ENCODE measurements at regions not wholly inside any gene's neighbourhood (a gene's known extent, or its start where the extent isn't known, plus 50 kb on each side); places are given as distances from the start of the nearest gene placed in this dataset. TPM values are rescaled to one million over a fixed set of nuclear protein-coding genes. Genes with fewer than 3 reads are reported as not detected.

DNA sequence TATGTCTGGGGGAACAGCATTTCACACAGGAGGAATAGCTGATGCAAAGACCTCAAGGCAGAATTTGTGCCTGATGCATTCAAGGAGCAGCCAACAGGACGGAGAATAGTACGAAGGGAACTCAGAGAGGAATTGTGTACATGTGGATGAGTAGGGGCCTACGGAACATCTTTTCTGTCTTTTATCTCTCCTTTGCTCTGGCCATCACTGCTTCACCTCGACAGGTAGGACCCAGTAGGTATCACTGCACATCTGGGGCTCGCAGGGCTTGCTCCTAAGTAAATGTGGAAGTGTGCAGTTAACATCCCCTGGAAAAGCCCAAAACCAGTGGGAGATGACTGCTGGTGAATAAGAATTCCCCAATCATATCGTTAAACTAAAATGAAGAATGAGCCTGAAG is 56.4 kb upstream of the POU1F1 start:
- H3K23ac ChIP-seq (ENCODE audit: low read length): no peak overlapping the region
- H3K9ac ChIP-seq (ENCODE audit: low read length): no peak overlapping the region
- H2BK15ac ChIP-seq (replicated peaks; ENCODE audit: low read depth): no peak overlapping the region
- no peak overlapping the region for H2AK5ac ChIP-seq (ENCODE audit: low read length)
- no peak for DNase-seq
- H3K4me3 ChIP-seq (ENCODE audit: low read length): no peak overlapping the region
- no peaks in the 10 kb centered on the region for H3K79me2 ChIP-seq (ENCODE audit: control insufficient read depth, insufficient read depth, low read length)
- no peaks in the 10 kb centered on the region for H3K4me1 ChIP-seq (ENCODE audit: control insufficient read depth, low read depth, low read length)
- H3K18ac ChIP-seq (ENCODE audit: low read length): no peak overlapping the region
- H3K56ac ChIP-seq (ENCODE audit: low read length): no peak overlapping the region
- no peak overlapping the region for H3K27ac ChIP-seq (ENCODE audit: low read depth, low read length)
- H3K79me1 ChIP-seq (ENCODE audit: low read length): no peaks in the 10 kb centered on the region
- no peaks in the 10 kb centered on the region for H3K27me3 ChIP-seq (ENCODE audit: insufficient read depth, low read length, poor library complexity)
- H2BK5ac ChIP-seq (ENCODE audit: low read length): no peak overlapping the region
- WGBS (ENCODE audit: extremely low coverage, insufficient coverage, low lambda C conversion rate): no CpG with 5 or more reads among the region's 6 CpGs
- no peak overlapping the region for H4K5ac ChIP-seq (ENCODE audit: low read length)
- H4K8ac ChIP-seq (ENCODE audit: low read depth, low read length): no peak overlapping the region
- H3K4me2 ChIP-seq (ENCODE audit: low read length): no peak overlapping the region
- no peak overlapping the region for H3K4ac ChIP-seq (ENCODE audit: low read depth, low read length)
- no peaks in the 10 kb centered on the region for H3K36me3 ChIP-seq (ENCODE audit: control insufficient read depth, insufficient read depth, low read length)
- no peak overlapping the region for H2BK120ac ChIP-seq (ENCODE audit: low read depth, low read length)

DNA sequence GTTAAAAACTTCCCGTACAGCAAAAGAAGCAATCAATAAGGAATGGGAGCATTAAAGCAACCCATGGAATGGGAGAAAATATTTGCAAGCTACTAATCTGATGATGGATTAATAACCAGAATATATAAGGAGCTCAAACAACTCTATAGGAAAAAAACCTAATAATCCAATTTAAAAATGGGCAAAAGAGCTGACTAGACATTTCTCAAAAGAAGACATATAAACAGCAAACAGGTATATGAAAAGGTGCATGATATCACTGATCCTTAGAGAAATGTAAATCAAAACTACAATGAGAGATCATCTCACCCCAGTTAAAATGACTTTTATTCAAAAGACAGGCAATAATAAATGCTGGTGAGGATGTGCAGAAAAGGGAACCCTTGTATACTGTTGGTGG is 52.7 kb upstream of the POU1F1 start:
- H2BK5ac ChIP-seq (ENCODE audit: low read length): no peak overlapping the region
- H3K36me3 ChIP-seq (ENCODE audit: control insufficient read depth, insufficient read depth, low read length): no peaks in the 10 kb centered on the region
- no peak overlapping the region for H4K5ac ChIP-seq (ENCODE audit: low read length)
- no peak overlapping the region for H3K4me2 ChIP-seq (ENCODE audit: low read length)
- WGBS (ENCODE audit: extremely low coverage, insufficient coverage, low lambda C conversion rate): no CpG with 5 or more reads among the region's 1 CpG
- H4K8ac ChIP-seq (ENCODE audit: low read depth, low read length): no peak overlapping the region
- H3K56ac ChIP-seq (ENCODE audit: low read length): no peak overlapping the region
- H3K4ac ChIP-seq (ENCODE audit: low read depth, low read length): no peak overlapping the region
- no peak overlapping the region for H3K9ac ChIP-seq (ENCODE audit: low read length)
- no peak overlapping the region for H2BK15ac ChIP-seq (replicated peaks; ENCODE audit: low read depth)
- no peak overlapping the region for H2AK5ac ChIP-seq (ENCODE audit: low read length)
- H3K4me3 ChIP-seq (ENCODE audit: low read length): no peak overlapping the region
- DNase-seq: no peak
- no peak overlapping the region for H3K27ac ChIP-seq (ENCODE audit: low read depth, low read length)
- no peak overlapping the region for H3K18ac ChIP-seq (ENCODE audit: low read length)
- H3K79me2 ChIP-seq (ENCODE audit: control insufficient read depth, insufficient read depth, low read length): no peaks in the 10 kb centered on the region
- H3K27me3 ChIP-seq (ENCODE audit: insufficient read depth, low read length, poor library complexity): no peaks in the 10 kb centered on the region
- H3K23ac ChIP-seq (ENCODE audit: low read length): no peak overlapping the region
- no peaks in the 10 kb centered on the region for H3K4me1 ChIP-seq (ENCODE audit: control insufficient read depth, low read depth, low read length)
- H3K79me1 ChIP-seq (ENCODE audit: low read length): no peaks in the 10 kb centered on the region
- H2BK120ac ChIP-seq (ENCODE audit: low read depth, low read length): no peak overlapping the region

Small RNA genes lying in the stretch of these regions (small RNA-seq; reads per million reads assigned to genes)
- not detected for gene RNU6-873P (ENCODE audit: insufficient read depth)
- not detected for gene RNU6ATAC6P (ENCODE audit: insufficient read depth)
